ENCODE measurements at regions not wholly inside any gene's neighbourhood (a gene's known extent, or its start where the extent isn't known, plus 50 kb on each side); places are given as distances from the start of the nearest gene placed in this dataset.

DNA sequence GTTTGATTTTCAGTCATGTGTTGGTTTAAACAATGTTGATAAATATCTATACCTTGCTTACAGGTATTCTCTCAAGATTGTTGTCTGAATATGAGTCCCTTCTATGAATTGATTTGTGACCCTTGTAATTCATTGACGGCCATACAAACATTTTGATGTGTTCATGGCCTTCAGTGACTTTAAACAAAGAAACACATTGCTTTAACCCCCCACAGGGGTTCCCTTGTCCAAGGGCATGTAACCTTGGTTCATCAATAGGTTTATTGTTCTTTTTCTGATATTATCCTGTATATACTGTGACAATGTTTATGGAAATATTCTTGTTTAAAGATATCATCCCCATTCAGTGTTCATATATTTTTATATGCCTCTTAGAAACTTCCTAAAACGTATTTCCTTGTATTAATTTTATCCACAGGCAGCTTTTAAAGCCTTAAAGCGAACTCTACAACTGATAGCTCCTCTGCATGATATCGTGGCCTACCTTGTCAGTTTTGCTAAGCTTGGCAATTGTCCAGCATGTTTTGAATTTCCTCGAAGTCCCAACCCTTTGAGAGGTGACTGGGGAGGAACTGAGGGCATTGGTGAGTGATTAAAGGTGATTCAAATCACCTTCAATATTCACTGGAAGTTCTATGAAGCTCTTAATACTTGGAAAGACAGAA is 87.0 kb downstream of the CD164 start:
- DNase-seq = no peak

DNA sequence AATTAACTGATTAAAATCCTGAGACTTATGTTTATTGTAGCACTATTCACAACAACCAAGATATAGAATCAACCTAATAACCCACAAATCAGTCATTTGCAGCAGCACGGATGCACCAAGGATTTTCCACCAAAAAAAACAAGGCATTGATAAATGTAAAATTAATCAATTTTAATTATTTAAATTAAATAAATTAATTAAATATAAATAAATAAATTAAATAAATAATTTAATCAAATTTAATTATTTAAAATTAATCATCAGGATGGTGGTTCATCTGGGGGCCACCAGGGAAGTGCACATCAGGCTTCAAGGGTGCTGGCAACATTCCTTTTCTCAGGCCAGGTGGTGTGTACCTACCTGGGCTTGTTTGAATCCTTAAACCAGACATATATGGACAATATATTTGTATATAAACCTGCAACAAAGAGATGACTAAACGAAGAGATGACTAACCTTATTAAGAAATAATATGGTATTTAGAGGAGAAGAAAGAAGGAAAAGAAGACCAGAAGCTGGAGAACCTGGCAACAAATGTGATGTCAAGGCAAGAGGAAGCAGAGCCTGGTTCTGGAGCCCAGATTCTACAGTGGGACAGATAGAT is 89.2 kb downstream of the CD164 start:
- DNase-seq = no peak

GRCh38 chr6:109292420-109292819 is 89.8 kb downstream of the CD164 start:
- DNase-seq = no peak

GRCh38 chr6:109291902-109292301 is 90.4 kb downstream of the CD164 start:
- no peak for DNase-seq

DNA sequence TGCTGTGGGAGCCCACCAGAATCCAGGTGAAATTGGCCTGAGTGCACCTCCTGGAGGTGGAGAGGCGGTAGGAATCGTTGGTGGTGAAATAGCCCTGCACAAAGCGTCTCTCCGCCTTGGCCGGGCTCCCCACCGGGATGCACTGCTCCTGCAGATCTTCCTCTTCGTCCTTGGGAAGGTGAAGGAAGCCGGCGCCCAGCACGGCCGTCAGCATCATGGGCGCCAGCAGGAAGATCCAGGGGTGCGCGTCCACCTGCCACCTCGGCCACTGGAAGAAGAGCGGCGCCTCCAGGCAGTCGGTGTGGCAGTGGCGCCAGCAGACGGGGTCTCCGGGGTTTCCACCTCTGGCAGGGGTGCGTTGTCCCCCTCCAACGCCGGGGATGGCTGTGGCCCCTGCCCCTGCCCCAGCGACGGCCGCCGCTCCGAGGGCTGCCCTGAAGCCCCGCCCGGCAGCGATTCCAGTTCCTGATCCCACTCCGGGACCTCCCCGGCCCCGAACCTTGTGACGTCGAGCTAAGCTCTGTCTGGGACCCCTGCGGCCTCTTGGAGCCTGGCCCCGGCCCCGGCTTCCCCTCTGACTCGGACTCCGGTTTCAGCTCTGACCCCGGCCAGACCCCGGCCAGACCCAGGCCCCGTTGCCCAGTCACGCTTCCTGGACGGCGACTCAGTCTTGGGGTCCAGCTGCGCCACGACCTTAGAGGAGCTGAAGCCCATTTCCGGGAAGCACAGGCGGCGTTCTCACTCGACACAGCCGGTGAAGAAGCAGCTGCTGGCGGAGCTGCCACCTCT is 91.9 kb downstream of the CD164 start:
- DNase-seq = no peak

GRCh38 chr6:109285366-109285765 is 96.9 kb downstream of the CD164 start:
- DNase-seq = no peak

GRCh38 chr6:109284675-109285074 is 97.6 kb downstream of the CD164 start:
- no peak for DNase-seq

DNA sequence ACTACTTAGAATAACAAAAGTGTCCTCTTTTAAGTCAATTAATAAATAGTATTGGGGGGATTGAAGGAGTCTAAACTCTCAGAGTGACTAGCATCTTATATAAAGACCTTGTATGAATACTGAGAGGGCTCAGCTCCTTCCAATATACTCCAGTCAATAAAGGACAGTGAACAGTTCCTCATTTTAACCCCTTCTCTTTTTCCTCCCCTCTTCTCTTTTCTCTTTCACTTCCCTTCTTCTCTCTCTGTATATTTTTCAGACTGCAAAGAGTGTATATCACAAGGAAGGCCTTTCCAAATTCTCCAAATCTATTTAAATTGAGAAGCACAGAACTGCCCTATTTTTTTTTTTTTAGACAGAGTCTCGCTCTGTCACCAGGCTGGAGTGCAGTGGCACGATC is 99.5 kb downstream of the CD164 start:
- DNase-seq = no peak

- no peak for DNase-seq
These were observed 102.6 kb downstream of the CD164 start for GRCh38 chr6:109279628-109280027.

DNA sequence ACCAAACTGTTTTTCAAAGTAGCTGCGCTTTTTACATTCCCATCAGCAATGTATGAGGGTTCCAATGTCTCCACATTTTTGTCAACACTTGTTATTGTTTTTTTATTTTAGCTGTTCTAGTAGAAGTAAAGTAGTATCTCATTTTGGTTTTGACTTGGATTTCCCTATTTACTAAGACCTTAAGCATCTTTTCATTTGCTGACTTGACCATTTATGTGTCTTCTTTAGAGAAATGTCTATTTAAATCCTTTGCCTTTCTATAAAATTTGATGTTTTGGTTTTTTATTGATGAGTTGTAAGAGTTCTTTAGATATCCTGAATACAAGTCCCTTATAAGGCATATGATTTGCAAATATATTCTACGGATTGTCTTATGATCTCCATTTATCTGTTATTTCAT is 110.6 kb downstream of the CD164 start:
- no peak for DNase-seq

- no peak for DNase-seq
These were observed 112.2 kb downstream of the CD164 start for GRCh38 chr6:109269953-109270517.

DNA sequence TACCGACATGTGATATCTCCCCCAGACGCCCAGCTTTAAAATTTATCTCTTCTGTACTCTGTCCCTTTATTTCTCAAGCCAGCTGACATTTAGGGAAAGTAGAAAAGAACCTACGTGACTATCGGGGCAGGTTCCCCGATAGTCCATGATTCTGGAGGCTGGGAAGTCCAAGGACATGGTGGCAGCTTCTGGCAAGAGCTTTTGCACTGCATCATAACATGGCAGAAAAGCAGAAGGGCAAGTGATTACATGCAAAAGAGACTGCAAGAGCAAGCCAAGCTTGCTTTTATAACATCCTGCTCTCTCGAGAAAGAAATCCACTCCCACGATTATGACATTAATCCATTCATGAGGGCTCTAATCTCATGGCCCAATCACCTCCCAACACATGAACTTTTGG is 113.2 kb downstream of the CD164 start:
- no peak for DNase-seq

GRCh38 chr6:109265530-109265929 is 116.7 kb downstream of the CD164 start:
- DNase-seq = no peak

GRCh38 chr6:109263873-109264700 is 118.2 kb downstream of the CD164 start:
- no peak for DNase-seq

DNA sequence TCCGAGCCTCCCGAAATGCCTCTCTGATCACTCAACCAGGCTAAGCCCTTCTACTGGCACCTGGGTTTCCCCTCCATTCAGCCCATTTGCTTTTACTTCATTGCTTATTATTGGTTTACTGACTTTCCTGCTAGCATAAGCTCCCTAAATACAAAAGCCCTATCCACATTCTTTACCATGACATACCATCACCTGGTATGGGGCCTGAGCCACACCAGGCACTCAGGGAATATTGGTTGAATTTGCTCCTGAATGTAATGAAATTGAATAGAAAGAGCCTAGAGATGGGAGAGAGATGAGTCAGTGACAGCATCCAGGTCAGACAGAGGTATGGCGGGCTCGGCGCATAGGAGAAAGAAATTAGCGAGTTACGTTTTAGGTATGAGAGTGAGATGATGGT is 120.0 kb downstream of the CD164 start:
- no peak for DNase-seq

DNA sequence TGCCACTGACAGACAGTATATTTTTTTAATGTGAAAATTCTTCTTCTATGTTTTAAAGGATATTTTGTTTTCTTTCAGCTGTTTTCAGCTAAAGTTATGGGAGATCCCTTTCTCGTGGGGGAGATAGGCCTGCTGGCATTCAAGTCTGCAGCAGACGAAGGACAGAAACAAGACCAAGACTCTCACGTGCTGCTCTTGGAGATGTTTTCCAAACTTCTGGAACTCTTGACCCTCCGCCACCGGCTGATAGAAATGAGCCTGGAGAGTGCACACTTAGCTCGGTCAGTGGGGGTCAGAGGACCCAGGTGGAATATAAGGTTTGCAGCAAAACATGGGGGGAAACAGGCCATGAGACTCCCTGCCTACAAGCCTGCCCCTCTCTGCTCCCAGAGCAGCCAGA is 120.5 kb downstream of the CD164 start:
- DNase-seq = no peak

- no peak for DNase-seq
These were observed 121.6 kb downstream of the CD164 start for GRCh38 chr6:109260701-109261100.

- DNase-seq = no peak
These were observed 122.1 kb downstream of the CD164 start for GRCh38 chr6:109260126-109260525.

DNA sequence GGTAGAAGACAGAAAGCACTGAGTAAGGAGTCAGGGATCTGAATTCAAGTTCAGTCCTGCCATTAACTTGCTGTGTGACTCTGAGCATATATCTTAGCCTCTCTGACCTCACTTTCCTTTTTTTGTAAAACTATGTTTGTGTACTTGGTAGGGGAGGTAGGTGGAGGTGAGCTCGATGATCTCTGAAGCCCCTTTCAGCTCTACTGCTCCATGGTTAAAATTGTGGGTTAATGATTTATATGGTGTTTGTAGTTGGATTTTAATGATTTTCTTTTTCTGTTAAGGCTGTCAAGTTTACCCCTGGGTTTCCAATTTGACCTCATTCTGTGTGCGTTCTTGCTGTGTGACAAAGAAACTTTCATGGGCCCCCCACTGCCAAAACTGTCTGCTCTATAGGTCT is 124.1 kb downstream of the CD164 start:
- no peak for DNase-seq

GRCh38 chr6:109257494-109257893 is 124.8 kb downstream of the CD164 start:
- no peak for DNase-seq

DNA sequence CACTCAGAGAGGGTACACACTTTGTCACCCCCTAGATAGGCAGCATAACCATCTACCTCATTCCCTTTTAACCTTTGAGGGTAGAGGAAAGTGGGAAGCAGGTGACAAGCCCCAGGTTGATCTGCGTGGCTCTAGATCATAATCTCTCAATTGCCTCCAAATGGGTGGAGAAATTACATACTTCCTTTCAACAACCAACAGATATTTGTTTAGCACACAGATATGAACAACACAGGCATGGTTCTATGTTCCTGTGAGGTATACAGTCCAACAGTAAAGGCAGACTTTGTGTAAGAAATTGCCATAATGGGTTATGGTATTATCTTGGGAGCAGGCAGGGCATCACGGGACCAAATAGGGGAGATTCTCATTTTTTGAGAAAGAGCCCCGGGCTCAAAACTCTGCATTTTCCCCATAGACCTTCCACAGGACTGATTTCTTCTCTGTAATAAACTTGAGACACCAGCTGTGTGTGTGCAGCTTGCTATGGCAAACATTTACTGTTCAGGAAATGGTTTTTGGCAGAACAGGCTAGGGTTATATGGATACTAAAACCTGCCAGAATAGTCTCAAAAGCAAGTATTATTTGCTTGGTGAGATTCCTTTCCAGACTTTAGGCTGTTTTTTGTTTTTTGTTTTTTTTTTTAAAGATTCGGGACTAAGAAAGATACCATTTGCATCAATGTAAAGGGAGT is 126.2 kb downstream of the CD164 start:
- peak; percentile 51 for DNase-seq
